ENCODE measurements at regions not wholly inside any gene's neighbourhood (a gene's known extent, or its start where the extent isn't known, plus 50 kb on each side); places are given as distances from the start of the nearest gene placed in this dataset.

- TF ChIP-seq, protein P1, sequence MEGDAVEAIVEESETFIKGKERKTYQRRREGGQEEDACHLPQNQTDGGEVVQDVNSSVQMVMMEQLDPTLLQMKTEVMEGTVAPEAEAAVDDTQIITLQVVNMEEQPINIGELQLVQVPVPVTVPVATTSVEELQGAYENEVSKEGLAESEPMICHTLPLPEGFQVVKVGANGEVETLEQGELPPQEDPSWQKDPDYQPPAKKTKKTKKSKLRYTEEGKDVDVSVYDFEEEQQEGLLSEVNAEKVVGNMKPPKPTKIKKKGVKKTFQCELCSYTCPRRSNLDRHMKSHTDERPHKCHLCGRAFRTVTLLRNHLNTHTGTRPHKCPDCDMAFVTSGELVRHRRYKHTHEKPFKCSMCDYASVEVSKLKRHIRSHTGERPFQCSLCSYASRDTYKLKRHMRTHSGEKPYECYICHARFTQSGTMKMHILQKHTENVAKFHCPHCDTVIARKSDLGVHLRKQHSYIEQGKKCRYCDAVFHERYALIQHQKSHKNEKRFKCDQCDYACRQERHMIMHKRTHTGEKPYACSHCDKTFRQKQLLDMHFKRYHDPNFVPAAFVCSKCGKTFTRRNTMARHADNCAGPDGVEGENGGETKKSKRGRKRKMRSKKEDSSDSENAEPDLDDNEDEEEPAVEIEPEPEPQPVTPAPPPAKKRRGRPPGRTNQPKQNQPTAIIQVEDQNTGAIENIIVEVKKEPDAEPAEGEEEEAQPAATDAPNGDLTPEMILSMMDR (conservative IDR thresholded peaks at IDR 0.05; ENCODE audit: low read depth, low read length): no peak
- no peak for TF ChIP-seq EZH2 (IDR thresholded peaks at IDR 0.05; ENCODE audit: borderline replicate concordance, low read depth, low read length, poor library complexity, severe bottlenecking)
Observed at GRCh38 chr15:39022532-39023305, 458.1 kb upstream of the RASGRP1 start.
